Spinal cord (tissue), 9 donors: ENCODE measurements at regions not wholly inside any gene's neighbourhood (a gene's known extent, or its start where the extent isn't known, plus 50 kb on each side); places are given as distances from the start of the nearest gene placed in this dataset.
"Not testable (repeated sequence)": the region's sequence is repeated elsewhere in the genome, so short reads cannot be mapped to it uniquely, and the experiment has no call there.

Experiments
- DNase-seq, 6 donors: peaks; one replicate each; pipeline versions ENCODE4 v3.0.0 to v3.0.0-alpha.2; 2013 to 2015; ENCODE audit warnings: low spot score in 6 of 6, low read depth in 4 of 6
- H3K27ac ChIP-seq: one replicate; pipeline ENCODE4 v1.5.1; 2013; ENCODE audit warnings: low read depth, low read length, control low read depth
- H3K27me3 ChIP-seq: one replicate; pipeline ENCODE4 v1.6.1; 2013; ENCODE audit warnings: low read length; ENCODE audit not compliant: control insufficient read depth, insufficient read depth
- H3K36me3 ChIP-seq: one replicate; pipeline ENCODE4 v1.6.1; 2013; ENCODE audit warnings: low read length; ENCODE audit not compliant: control insufficient read depth, insufficient read depth
- H3K4me1 ChIP-seq: one replicate; pipeline ENCODE4 v1.6.1; 2013; ENCODE audit warnings: low read length; ENCODE audit not compliant: control insufficient read depth, insufficient read depth
- H3K4me3 ChIP-seq: one replicate; pipeline ENCODE4 v1.5.1; 2013; ENCODE audit warnings: low read depth, low read length, control low read depth
- H3K9me3 ChIP-seq: one replicate; pipeline ENCODE4 v1.6.1; 2013; ENCODE audit warnings: low read length; ENCODE audit not compliant: control insufficient read depth, insufficient read depth
- WGBS: methylation state at CpG from one replicate; pipeline ENCODE4 v1.1.5; 2013; ENCODE audit warnings: missing lambda C conversion rate; ENCODE audit not compliant: insufficient coverage; 5-methylcytosine and 5-hydroxymethylcytosine counted together
- donor health status: healthy.

- Histone ChIP-seq H3K4me1 (no peaks in the 10 kb centered on the region), H3K36me3 (no peaks in the 10 kb centered on the region), H3K27me3 (no peaks in the 10 kb centered on the region), H3K27ac (no peak overlapping the region), H3K4me3 (no peak overlapping the region), H3K9me3 (no peaks in the 10 kb centered on the region)
- DNase-seq: no peak
- WGBS: 98% methylated on average over 12 of the region's 13 CpGs
Measured at GRCh38 chr9:82130331-82131042, 141.9 kb downstream of the SPATA31D1 start.

- H3K27me3 ChIP-seq: no peaks in the 10 kb centered on the region
- 98% methylated on average over 9 of the region's 9 CpGs for WGBS
- H3K27ac ChIP-seq: no peak overlapping the region
- H3K4me3 ChIP-seq: no peak overlapping the region
- no peaks in the 10 kb centered on the region for H3K36me3 ChIP-seq
- DNase-seq: no peak
- no peaks in the 10 kb centered on the region for H3K4me1 ChIP-seq
- no peaks in the 10 kb centered on the region for H3K9me3 ChIP-seq
Measured at GRCh38 chr9:82131072-82131471, 142.5 kb downstream of the SPATA31D1 start.

- no peaks in the 10 kb centered on the region for H3K27me3 ChIP-seq
- H3K9me3 ChIP-seq: no peaks in the 10 kb centered on the region
- H3K36me3 ChIP-seq: no peaks in the 10 kb centered on the region
- H3K4me3 ChIP-seq: no peak overlapping the region
- no peaks in the 10 kb centered on the region for H3K4me1 ChIP-seq
- WGBS: 100% methylated on average over 1 of the region's 1 CpG
- H3K27ac ChIP-seq: no peak overlapping the region
- DNase-seq: no peak
Measured at GRCh38 chr9:82132024-82132423, 143.5 kb downstream of the SPATA31D1 start.

- no peaks in the 10 kb centered on the region for H3K36me3 ChIP-seq
- WGBS: 71% methylated on average over 1 of the region's 1 CpG
- peak in 1 of 6 donors; percentile 44 for DNase-seq
- no peaks in the 10 kb centered on the region for H3K4me1 ChIP-seq
- H3K27ac ChIP-seq: no peak overlapping the region
- no peak overlapping the region for H3K4me3 ChIP-seq
- no peaks in the 10 kb centered on the region for H3K27me3 ChIP-seq
- H3K9me3 ChIP-seq: no peaks in the 10 kb centered on the region
Measured at GRCh38 chr9:82134010-82134409, 145.4 kb downstream of the SPATA31D1 start.

GRCh38 chr9:82135106-82135505 lies 146.5 kb downstream of the SPATA31D1 start:
- Histone ChIP-seq H3K36me3 (no peaks in the 10 kb centered on the region), H3K4me1 (no peaks in the 10 kb centered on the region), H3K27me3 (no peaks in the 10 kb centered on the region), H3K27ac (no peak overlapping the region), H3K9me3 (no peaks in the 10 kb centered on the region), H3K4me3 (no peak overlapping the region)
- DNase-seq: no peak

GRCh38 chr9:82138081-82138480 lies 149.5 kb downstream of the SPATA31D1 start:
- H3K4me3 ChIP-seq, H3K27ac ChIP-seq, H3K4me1 ChIP-seq, H3K36me3 ChIP-seq, H3K27me3 ChIP-seq, H3K9me3 ChIP-seq, DNase-seq: not testable (repeated sequence)

- no peak for DNase-seq
- Histone ChIP-seq H3K27me3 (no peaks in the 10 kb centered on the region), H3K4me1 (no peaks in the 10 kb centered on the region), H3K4me3 (no peak overlapping the region), H3K27ac (no peak overlapping the region), H3K9me3 (no peaks in the 10 kb centered on the region), H3K36me3 (no peaks in the 10 kb centered on the region)
- WGBS: 92% methylated on average over 4 of the region's 7 CpGs
Measured at GRCh38 chr9:82140471-82140870, 151.9 kb downstream of the SPATA31D1 start.

GRCh38 chr9:82144803-82145202 lies 156.2 kb downstream of the SPATA31D1 start:
- H3K9me3 ChIP-seq: no peaks in the 10 kb centered on the region
- no peak for DNase-seq
- 100% methylated on average over 1 of the region's 4 CpGs for WGBS
- no peaks in the 10 kb centered on the region for H3K4me1 ChIP-seq
- H3K27ac ChIP-seq: no peak overlapping the region
- no peaks in the 10 kb centered on the region for H3K36me3 ChIP-seq
- no peaks in the 10 kb centered on the region for H3K27me3 ChIP-seq
- no peak overlapping the region for H3K4me3 ChIP-seq

GRCh38 chr9:82146677-82147076 lies 158.1 kb downstream of the SPATA31D1 start:
- DNase-seq: no peak
- H3K9me3 ChIP-seq: no peaks in the 10 kb centered on the region
- 50% methylated on average over 1 of the region's 4 CpGs for WGBS
- H3K27ac ChIP-seq: no peak overlapping the region
- no peaks in the 10 kb centered on the region for H3K27me3 ChIP-seq
- no peaks in the 10 kb centered on the region for H3K36me3 ChIP-seq
- H3K4me3 ChIP-seq: no peak overlapping the region
- no peaks in the 10 kb centered on the region for H3K4me1 ChIP-seq

- Histone ChIP-seq H3K4me1 (no peaks in the 10 kb centered on the region), H3K27me3 (no peaks in the 10 kb centered on the region), H3K9me3 (no peaks in the 10 kb centered on the region), H3K27ac (no peak overlapping the region), H3K36me3 (no peaks in the 10 kb centered on the region), H3K4me3 (no peak overlapping the region)
- DNase-seq: no peak
- 75% methylated on average over 2 of the region's 2 CpGs for WGBS
Measured at GRCh38 chr9:82147798-82148425, 159.3 kb downstream of the SPATA31D1 start.
